Right ventricle myocardium superior (tissue), 1 donor: ENCODE measurements at regions not wholly inside any gene's neighbourhood (a gene's known extent, or its start where the extent isn't known, plus 50 kb on each side); places are given as distances from the start of the nearest gene placed in this dataset.
A peak's percentile ranks its signal among the peaks of the same experiment; 100 is the strongest.

ENCODE experiments used
- ATAC-seq: fragments of 200-7000 bp; cut with Tn5 transposase; one replicate; pipeline ENCODE4 v1.9.1; 2020; ENCODE audit warnings: mild to moderate bottlenecking; ENCODE audit not compliant: poor library complexity
- DNase-seq: peaks from one replicate; pipeline ENCODE4 v3.0.0-alpha.2; 2020
- intact Hi-C: fragments of 100-400 bp; cut with DNase I; formaldehyde crosslinking; loops from one replicate; pipeline ENCODE4 v1.11.2; 2022
- donor health status: DM: no; HTN: yes; CAD: no; lungs with severe emphysema.

- intact Hi-C loops: no loop called here
These were observed 74.2 kb upstream of the FOXD3 start for GRCh38 chr1:63248216-63248615.

DNA sequence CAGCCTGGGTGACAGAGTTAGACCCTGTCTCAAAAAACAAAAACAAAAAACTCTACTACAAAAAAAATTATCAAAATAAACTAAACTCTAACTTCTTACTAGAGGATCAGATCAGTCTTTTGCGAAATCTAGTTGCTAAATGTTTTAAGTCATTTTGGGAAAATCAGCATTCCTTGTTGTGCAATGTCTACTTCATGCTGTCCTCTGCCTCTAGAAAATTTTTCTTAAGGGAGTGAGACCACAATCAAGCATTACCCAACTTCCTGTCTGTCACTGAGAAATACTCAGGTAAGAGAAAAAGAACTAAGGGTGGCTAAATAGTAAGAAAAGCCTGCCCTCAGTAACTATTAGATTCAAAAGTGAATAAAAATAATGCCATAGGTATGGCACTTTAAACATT is 67.2 kb upstream of the FOXD3 start:
- intact Hi-C loops: no loop called here
- DNase-seq (no peak), ATAC-seq (no peak)

More at GRCh38 chr1:63248216-63248615, 74.2 kb upstream of the FOXD3 start:
- ATAC-seq (no peak), DNase-seq (no peak)

- intact Hi-C loops: no loop called here
- DNase-seq: no peak
- ATAC-seq: peak; percentile 71
These were observed 60.5 kb upstream of the FOXD3 start for GRCh38 chr1:63261736-63262458.

DNA sequence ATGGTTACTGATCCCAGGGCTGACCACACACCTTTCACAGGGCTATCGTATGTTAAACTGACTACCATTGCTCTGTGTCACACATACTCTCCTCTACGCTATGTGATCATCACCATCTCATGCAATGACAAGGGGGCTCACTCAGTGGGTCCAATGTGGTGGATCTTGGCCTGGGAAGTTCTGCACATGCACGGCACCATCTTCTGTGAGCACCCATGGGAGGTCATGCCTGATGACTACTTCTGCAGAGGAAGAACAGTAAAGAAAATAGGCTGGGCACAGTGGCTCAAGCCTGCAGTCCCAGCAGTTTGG is 60.0 kb upstream of the FOXD3 start:
- ATAC-seq (no peak), DNase-seq (no peak)
- intact Hi-C loops: no loop called here

DNA sequence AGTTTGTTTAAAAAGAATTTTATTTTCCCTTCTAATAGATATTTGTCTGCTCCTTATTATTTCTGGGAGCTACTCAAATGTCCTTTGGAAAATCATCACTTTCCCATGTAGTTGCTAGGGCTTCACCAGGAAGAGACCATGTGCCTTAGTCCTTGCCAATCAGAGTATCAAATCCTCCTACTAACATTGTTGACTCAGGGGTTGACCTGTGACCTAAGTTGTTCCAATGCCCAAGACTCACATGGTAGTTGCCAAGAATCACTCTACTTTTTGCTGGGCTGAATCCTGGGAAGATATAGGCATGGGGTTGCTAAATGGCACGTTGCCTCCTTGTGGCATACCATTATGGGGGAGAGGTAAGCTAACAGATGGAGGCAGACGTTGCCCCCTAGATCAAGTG is 58.2 kb upstream of the FOXD3 start:
- no peak for ATAC-seq
- intact Hi-C loops: no loop called here
- no peak for DNase-seq

GRCh38 chr1:63266857-63267256 is 55.5 kb upstream of the FOXD3 start:
- ATAC-seq (no peak), DNase-seq (no peak)
- intact Hi-C loops: no loop called here

- intact Hi-C loops: no loop called here
- ATAC-seq (no peak), DNase-seq (no peak)
These were observed 53.5 kb upstream of the FOXD3 start for GRCh38 chr1:63268876-63269275.

- DNase-seq (no peak), ATAC-seq (no peak)
- intact Hi-C loops: no loop called here
These were observed 52.8 kb upstream of the FOXD3 start for GRCh38 chr1:63269571-63269970.
